ENCODE measurements at regions not wholly inside any gene's neighbourhood (a gene's known extent, or its start where the extent isn't known, plus 50 kb on each side); places are given as distances from the start of the nearest gene placed in this dataset.
A peak's percentile ranks its signal among the peaks of the same experiment; 100 is the strongest.

- DNase-seq: no peak
Measured at GRCh38 chr12:29066011-29066588, 83.0 kb upstream of the FAR2 start.

DNA sequence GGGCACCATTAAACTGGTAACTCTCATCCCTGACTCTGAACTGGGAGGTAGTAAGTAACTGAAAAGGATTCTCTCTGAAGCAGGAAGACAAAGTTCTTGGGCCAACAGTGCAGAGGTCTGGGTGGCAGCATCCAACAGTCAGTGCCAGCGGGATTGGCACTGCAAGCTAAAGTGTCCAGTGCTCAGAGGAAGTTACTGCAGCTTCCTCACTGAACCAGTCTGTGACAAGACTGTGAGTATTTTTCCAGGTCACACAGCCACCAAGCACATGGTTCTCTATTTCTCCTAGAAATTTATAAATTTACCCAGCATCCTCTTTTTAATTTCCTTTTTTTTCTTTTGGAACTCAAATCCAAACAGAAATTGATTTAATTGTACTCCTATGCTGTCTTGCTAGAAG is 81.6 kb upstream of the FAR2 start:
- DNase-seq: no peak

GRCh38 chr12:29070309-29070708 is 78.8 kb upstream of the FAR2 start:
- DNase-seq: no peak

GRCh38 chr12:29071099-29071498 is 78.0 kb upstream of the FAR2 start:
- no peak for DNase-seq

DNA sequence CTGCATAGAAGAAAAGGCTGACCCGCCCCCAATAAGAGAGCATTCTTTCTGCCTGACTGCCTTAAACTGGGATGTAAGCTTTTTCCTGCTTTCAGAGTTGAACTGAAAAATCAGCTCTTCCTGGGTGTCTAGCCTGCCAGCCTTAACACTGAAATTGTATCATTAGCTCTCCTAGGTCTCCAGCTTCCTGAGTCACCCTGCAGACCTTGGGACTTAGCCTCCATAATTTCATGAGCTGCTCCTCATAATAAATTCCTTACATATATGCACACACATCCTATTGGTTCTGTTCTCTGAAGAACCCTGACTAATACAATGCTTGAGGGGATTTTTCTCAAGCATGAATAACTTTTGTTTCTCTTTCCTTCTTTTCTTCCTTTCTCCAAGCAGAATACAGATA is 76.4 kb upstream of the FAR2 start:
- no peak for DNase-seq

DNA sequence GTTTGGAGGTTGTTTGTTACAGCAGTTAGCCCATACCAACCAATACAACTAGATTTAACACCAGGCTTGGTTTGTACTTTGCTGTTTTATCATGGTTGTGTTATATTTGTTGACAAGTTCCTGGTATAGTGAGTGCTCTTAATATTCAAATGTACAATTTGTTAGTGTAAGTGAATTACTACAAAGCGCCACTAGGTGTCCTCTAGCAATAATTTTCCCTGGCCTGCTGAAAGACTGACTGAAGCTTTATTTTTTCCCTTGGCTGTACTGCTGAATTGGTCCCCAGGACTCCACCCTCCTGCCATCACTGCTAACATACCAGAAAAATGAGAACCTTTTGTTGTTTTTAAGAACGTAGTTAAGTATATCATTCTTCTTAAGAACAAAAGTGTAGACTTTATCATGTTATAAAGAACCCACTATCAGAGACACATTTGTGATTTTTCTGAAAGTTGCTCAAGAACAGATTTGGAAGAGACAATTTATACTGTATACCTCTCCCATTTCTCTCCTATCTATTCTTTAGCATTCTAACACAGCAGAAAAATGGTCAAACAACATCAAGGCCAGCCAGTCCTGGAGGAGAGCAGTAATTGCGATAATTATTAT is 75.3 kb upstream of the FAR2 start:
- peak; percentile 27 for DNase-seq

DNA sequence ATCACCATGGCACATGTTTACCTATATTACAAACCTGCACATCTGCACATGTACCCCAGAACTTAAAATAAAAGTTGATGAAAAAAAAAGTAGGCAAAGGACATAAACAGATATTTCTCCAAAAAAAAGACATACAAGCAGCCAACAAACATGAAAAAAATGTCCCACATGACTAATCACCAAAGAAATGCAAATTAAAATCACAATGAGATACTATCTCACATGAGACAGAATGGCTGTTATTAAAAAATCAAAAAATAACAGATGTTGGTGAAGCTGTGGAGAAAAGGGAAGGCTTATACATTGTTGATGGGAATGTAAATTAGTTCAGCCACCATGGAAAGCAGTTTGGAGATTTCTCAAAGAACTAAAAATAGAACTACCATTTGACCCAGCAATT is 68.0 kb upstream of the FAR2 start:
- DNase-seq: no peak

GRCh38 chr12:29082522-29082921 is 66.6 kb upstream of the FAR2 start:
- DNase-seq: no peak

GRCh38 chr12:29086325-29087271 is 62.5 kb upstream of the FAR2 start:
- no peak for DNase-seq

- peak; percentile 40 for DNase-seq
Measured at GRCh38 chr12:29088611-29089219, 60.4 kb upstream of the FAR2 start.
